Spleen (tissue), 11 donors: ENCODE measurements at regions not wholly inside any gene's neighbourhood (a gene's known extent, or its start where the extent isn't known, plus 50 kb on each side); places are given as distances from the start of the nearest gene placed in this dataset.

Source experiments
- DNase-seq: peaks from one replicate; pipeline ENCODE4 v3.0.0-alpha.2; 2020
- H3K27ac ChIP-seq, 8 donors: fragments of 200-600 bp; sonication (generic) in 7 of 8; 1 replicate in 4 of 8; 2 replicates in 4 of 8; pipeline versions ENCODE4 v1.5.0 to v1.8.0; 2016 to 2021; ENCODE audit warnings: inconsistent platforms in 4 of 8, mild to moderate bottlenecking in 4 of 8, moderate library complexity in 1 of 8
- H3K27me3 ChIP-seq, 7 donors: fragments of 200-600 bp; sonication (generic) in 6 of 7; replicated peaks in 1 of 7; 1 replicate in 4 of 7; 2 replicates in 3 of 7; pipeline versions ENCODE4 v1.5.0 to v1.8.0; 2016 to 2021; ENCODE audit warnings: inconsistent platforms in 3 of 7, mild to moderate bottlenecking in 1 of 7
- H3K36me3 ChIP-seq, 6 donors: fragments of 200-600 bp; sonication (generic) in 5 of 6; 1 replicate in 4 of 6; 2 replicates in 2 of 6; pipeline versions ENCODE4 v1.5.0 to v1.8.0; 2016 to 2021; ENCODE audit warnings: inconsistent platforms in 2 of 6
- H3K4me1 ChIP-seq, 6 donors: fragments of 200-600 bp; sonication (generic) in 5 of 6; 1 replicate in 3 of 6; 2 replicates in 3 of 6; pipeline versions ENCODE4 v1.5.0 to v1.8.0; 2016 to 2021; ENCODE audit warnings: inconsistent platforms in 3 of 6
- H3K4me3 ChIP-seq, 8 donors: fragments of 200-600 bp; sonication (generic) in 7 of 8; 1 replicate in 4 of 8; 2 replicates in 4 of 8; pipeline versions ENCODE4 v1.5.0 to v1.8.0; 2016 to 2021; ENCODE audit warnings: inconsistent platforms in 4 of 8, mild to moderate bottlenecking in 4 of 8, moderate library complexity in 2 of 8
- H3K9me3 ChIP-seq, 8 donors: fragments of 200-600 bp; sonication (generic) in 7 of 8; 1 replicate in 4 of 8; 2 replicates in 4 of 8; pipeline versions ENCODE4 v1.5.0 to v1.8.0; 2016 to 2021; ENCODE audit warnings: inconsistent platforms in 4 of 8
- CTCF ChIP-seq, 11 experiments: fragments of 200-600 bp in 7 of 11; fragments of 450-650 bp in 4 of 11; sonication (generic) in 4 of 11; IDR thresholded peaks in 8 of 11; conservative IDR thresholded peaks in 3 of 11; 1 replicate in 7 of 11; 2 replicates in 4 of 11; pipeline versions ENCODE4 v1.4.0 to v1.8.0; 2016 to 2021; ENCODE audit warnings: antibody characterized with exemption in 11 of 11, inconsistent platforms in 4 of 11, mild to moderate bottlenecking in 1 of 11
- POLR2A ChIP-seq, 3 donors: fragments of 450-650 bp; IDR thresholded peaks; one replicate each; pipeline ENCODE4 v1.5.1; 2017; ENCODE audit warnings: antibody characterized with exemption in 3 of 3, mild to moderate bottlenecking in 1 of 3
- POLR2AphosphoS5 ChIP-seq, 3 donors: sonication (generic); formaldehyde crosslinking; IDR thresholded peaks; one replicate each; pipeline ENCODE4 v1.5.1; 2017; ENCODE audit warnings: antibody characterized with exemption in 3 of 3
- WGBS, 5 donors: extraction: QIAGEN DNeasy Blood & Tissue Kit in 3 of 5; methylation state at CpG; one replicate each; pipeline versions ENCODE4 v1.1.5 to v1.1.7; 2013 to 2018; 5-methylcytosine and 5-hydroxymethylcytosine counted together
- intact Hi-C: fragments of 100-400 bp; cut with DNase I; formaldehyde crosslinking; loops from one replicate; pipeline ENCODE4 v1.15.0; 2023; ENCODE audit warnings: low total_unique reads
- donor health status: healthy with polysubstance abuse.
- donor health status: DM: no; HTN: no; CAD: no; lungs with moderate emphysema.
- donor health status: DM: no; HTN: no; CAD: no.
- donor health status: Bipolar disorder and iron deficiency.
- donor health status: healthy.
- donor health status: DM: no; HTN: no; CAD: no.
- donor health status: DM: yes; HTN: yes; CAD: no.

DNA sequence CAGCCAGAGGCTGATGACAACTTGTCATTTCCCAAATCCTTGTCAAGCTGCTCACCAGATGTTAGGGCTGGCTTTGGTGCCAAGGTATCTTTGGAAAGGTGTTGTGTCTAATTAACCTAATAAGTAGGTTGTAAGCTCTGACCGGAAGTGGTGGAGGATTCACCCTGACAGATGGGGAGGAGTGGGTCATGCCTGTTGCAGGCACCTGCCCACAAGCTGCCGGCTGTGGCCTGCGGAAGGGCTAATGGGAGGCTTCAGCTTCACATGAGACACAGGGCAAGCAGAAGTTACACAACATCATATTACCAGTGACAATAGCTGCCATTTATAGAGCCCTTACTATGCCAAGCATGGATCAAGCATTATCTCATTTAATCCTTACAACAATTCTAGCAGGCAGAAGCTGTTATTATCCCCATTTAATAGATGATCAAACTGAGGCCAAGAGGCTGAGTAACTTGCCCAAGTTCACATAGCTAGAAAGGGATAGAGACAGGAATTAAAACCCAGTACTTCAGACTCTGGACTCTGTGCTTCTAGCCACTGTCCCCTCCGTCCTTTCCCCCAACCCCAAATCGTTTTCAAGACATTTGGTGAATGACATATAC, 63.1 kb upstream of the DUSP5 start:
- peak; percentile 32 for DNase-seq
- Histone ChIP-seq H3K4me3 (no peak overlapping the region), H3K27ac (no peak overlapping the region), H3K27me3 (no peaks in the 10 kb centered on the region), H3K36me3 (no peaks in the 10 kb centered on the region), H3K9me3 (peaks cover 0 to 6% (median 0%) of the 10 kb centered on the region in 8 donors), H3K4me1 (peaks cover 0 to 12% (median 0%) of the 10 kb centered on the region in 6 donors)
- intact Hi-C loops, result no loop called here
- TF ChIP-seq POLR2AphosphoS5 (IDR thresholded peaks at IDR 0.05), result no peak
- WGBS, 5 donors, result 81 to 94% (median 85%) methylated on average over 5 of the region's 5 CpGs

GRCh38 chr10:110436554-110437350, 61.0 kb upstream of the DUSP5 start:
- H3K4me1 ChIP-seq, result peaks cover 0 to 13% (median under 1%) of the 10 kb centered on the region in 6 donors
- 88 to 96% (median 91%) methylated on average over 9 of the region's 9 CpGs for WGBS, 5 donors
- peak; percentile 36 for DNase-seq
- no peak for TF ChIP-seq POLR2A (IDR thresholded peaks at IDR 0.05)
- intact Hi-C loops, result no loop called here
- no peaks in the 10 kb centered on the region for H3K36me3 ChIP-seq
- no peaks in the 10 kb centered on the region for H3K27me3 ChIP-seq
- H3K9me3 ChIP-seq, result peaks cover 0 to 6% (median 0%) of the 10 kb centered on the region in 8 donors
- no peak overlapping the region for H3K4me3 ChIP-seq
- H3K27ac ChIP-seq, result no peak overlapping the region

GRCh38 chr10:110437351-110437605, 60.4 kb upstream of the DUSP5 start:
- Histone ChIP-seq H3K4me3 (no peak overlapping the region), H3K27me3 (no peaks in the 10 kb centered on the region), H3K9me3 (peaks cover 0 to 6% (median 0%) of the 10 kb centered on the region in 8 donors), H3K27ac (no peak overlapping the region), H3K4me1 (peaks cover 0 to 16% (median 0%) of the 10 kb centered on the region in 6 donors), H3K36me3 (no peaks in the 10 kb centered on the region)
- intact Hi-C loops, result no loop called here
- peak; percentile 14 for DNase-seq
- no peak for TF ChIP-seq CTCF (IDR thresholded peaks at IDR 0.05 in 8 of 11, conservative IDR thresholded peaks at IDR 0.05 in 3 of 11)
- no peak for TF ChIP-seq POLR2AphosphoS5 (IDR thresholded peaks at IDR 0.05)
- TF ChIP-seq POLR2A (IDR thresholded peaks at IDR 0.05), result no peak
- 80 to 93% (median 91%) methylated on average over 3 of the region's 3 CpGs for WGBS, 5 donors

GRCh38 chr10:110437761-110438341, 59.9 kb upstream of the DUSP5 start:
- WGBS, 5 donors, result 84 to 90% (median 88%) methylated on average over 10 to 11 of the region's 11 CpGs
- TF ChIP-seq POLR2A (IDR thresholded peaks at IDR 0.05) (no peak), CTCF (IDR thresholded peaks at IDR 0.05 in 8 of 11, conservative IDR thresholded peaks at IDR 0.05 in 3 of 11) (no peak), POLR2AphosphoS5 (IDR thresholded peaks at IDR 0.05) (no peak)
- Histone ChIP-seq H3K27ac (no peak overlapping the region), H3K27me3 (no peaks in the 10 kb centered on the region), H3K4me3 (no peak overlapping the region), H3K9me3 (peaks cover 0 to 5% (median 0%) of the 10 kb centered on the region in 8 donors), H3K36me3 (no peaks in the 10 kb centered on the region), H3K4me1 (peaks cover 0 to 12% (median 0%) of the 10 kb centered on the region in 6 donors)
- intact Hi-C loops, result no loop called here
- DNase-seq, result peak; percentile 67

- 86 to 96% (median 89%) methylated on average over 4 of the region's 4 CpGs for WGBS, 5 donors
- H3K27me3 ChIP-seq, result no peaks in the 10 kb centered on the region
- H3K4me1 ChIP-seq, result peaks cover 0 to 23% (median 3%) of the 10 kb centered on the region in 6 donors
- H3K27ac ChIP-seq, result no peak overlapping the region
- intact Hi-C loops, result no loop called here
- H3K4me3 ChIP-seq, result no peak overlapping the region
- H3K36me3 ChIP-seq, result no peaks in the 10 kb centered on the region
- DNase-seq, result peak; percentile 47
- no peaks in the 10 kb centered on the region for H3K9me3 ChIP-seq
- TF ChIP-seq CTCF (IDR thresholded peaks at IDR 0.05 in 8 of 11, conservative IDR thresholded peaks at IDR 0.05 in 3 of 11), result no peak
These were observed 55.0 kb upstream of the DUSP5 start for GRCh38 chr10:110442746-110443145.
